OCI-LY7 (cell line): ENCODE measurements at regions not wholly inside any gene's neighbourhood (a gene's known extent, or its start where the extent isn't known, plus 50 kb on each side); places are given as distances from the start of the nearest gene placed in this dataset.

Experiments used
- BruUV-seq: library from RNA; stranded (reverse); fragments of 400-500 nt; replicated peaks from 2 replicates; lab custom pipeline; 2021; lab: Mats Ljungman, UMichigan
- CTCF ChIA-PET: fragments of 300-600 bp; sonication (Branson Sonifier 250); formaldehyde crosslinking; loops from one replicate; lab custom pipeline; 2022; ENCODE audit warnings: antibody characterized with exemption; ENCODE audit not compliant: unreplicated experiment; lab: Charles Lee
- POLR2A ChIA-PET: fragments of 300-600 bp; sonication (Branson Sonifier 250); formaldehyde crosslinking; loops from one replicate; lab custom pipeline; 2022; ENCODE audit warnings: antibody characterized with exemption; lab: Charles Lee
- DNase-seq: peaks from one replicate; pipeline ENCODE4 v3.0.0-alpha.2; 2015; ENCODE audit warnings: low spot score
- H2AFZ ChIP-seq: fragments of 200-600 bp; sonication (generic), shearing (Covaris generic); 2 replicates; pipeline ENCODE4 v1.6.1; 2014; ENCODE audit warnings: mild to moderate bottlenecking, antibody characterized with exemption, low read length, moderate library complexity
- H3K27ac ChIP-seq: fragments of 200-600 bp; sonication (generic); 2 replicates; pipeline ENCODE4 v1.5.1; 2014; ENCODE audit warnings: mixed run types, low read depth, mild to moderate bottlenecking, moderate library complexity, low read length, inconsistent platforms; ENCODE audit not compliant: poor library complexity, severe bottlenecking
- H3K36me3 ChIP-seq: fragments of 200-600 bp; sonication (generic); 2 replicates; pipeline ENCODE4 v1.6.1; 2014; ENCODE audit warnings: mild to moderate bottlenecking, antibody characterized with exemption, low read length, moderate library complexity, mixed read lengths; ENCODE audit not compliant: insufficient read depth
- H3K4me1 ChIP-seq: fragments of 200-600 bp; sonication (generic); 2 replicates; pipeline ENCODE4 v1.5.1; 2014; ENCODE audit warnings: mild to moderate bottlenecking, low read length; ENCODE audit not compliant: insufficient read depth, poor library complexity, severe bottlenecking
- H3K4me2 ChIP-seq: fragments of 200-600 bp; sonication (generic); 2 replicates; pipeline ENCODE4 v1.6.1; 2014; ENCODE audit warnings: mild to moderate bottlenecking, low read length
- H3K4me3 ChIP-seq: fragments of 200-600 bp; sonication (generic); 2 replicates; pipeline ENCODE4 v1.5.1; 2014; ENCODE audit warnings: mild to moderate bottlenecking, low read depth, low read length; ENCODE audit not compliant: poor library complexity, severe bottlenecking
- H3K79me2 ChIP-seq: fragments of 200-600 bp; sonication (generic); 2 replicates; pipeline ENCODE4 v1.6.1; 2016; ENCODE audit warnings: low read depth, mild to moderate bottlenecking, low read length, moderate library complexity, mixed read lengths; ENCODE audit not compliant: insufficient read depth
- H3K9me2 ChIP-seq: fragments of 200-600 bp; sonication (generic); 2 replicates; pipeline ENCODE4 v1.6.1; 2016; ENCODE audit warnings: mild to moderate bottlenecking, low read length, mixed read lengths; ENCODE audit not compliant: insufficient read depth
- H3K9me3 ChIP-seq: fragments of 200-600 bp; sonication (generic); 2 replicates; pipeline ENCODE4 v1.6.1; 2014; ENCODE audit warnings: mild to moderate bottlenecking, mixed run types, low read length, mixed read lengths
- H4K20me1 ChIP-seq: fragments of 200-600 bp; sonication (generic); 2 replicates; pipeline ENCODE4 v1.6.1; 2014; ENCODE audit warnings: mild to moderate bottlenecking, antibody characterized with exemption, low read length, moderate library complexity, mixed read lengths; ENCODE audit not compliant: insufficient read depth
- EZH2phosphoT487 ChIP-seq: fragments of 200-600 bp; sonication (generic); IDR thresholded peaks from 2 replicates; pipeline ENCODE4 v1.6.1; 2018; ENCODE audit warnings: low read depth, borderline replicate concordance, mild to moderate bottlenecking, mixed run types, antibody characterized with exemption, low read length, moderate library complexity, mixed read lengths
- intact Hi-C: fragments of 100-400 bp; cut with micrococcal nuclease; formaldehyde crosslinking; loops from one replicate; pipeline ENCODE4 v1.10.0; 2022; ENCODE audit not compliant: unreplicated experiment
- TF ChIP-seq, protein P1 (sequence below): fragments of 200-600 bp; sonication (generic); conservative IDR thresholded peaks from 2 replicates; pipeline ENCODE4 v1.5.1; 2014; ENCODE audit warnings: mild to moderate bottlenecking, antibody characterized with exemption, low read length, moderate library complexity, mixed read lengths

DNA sequence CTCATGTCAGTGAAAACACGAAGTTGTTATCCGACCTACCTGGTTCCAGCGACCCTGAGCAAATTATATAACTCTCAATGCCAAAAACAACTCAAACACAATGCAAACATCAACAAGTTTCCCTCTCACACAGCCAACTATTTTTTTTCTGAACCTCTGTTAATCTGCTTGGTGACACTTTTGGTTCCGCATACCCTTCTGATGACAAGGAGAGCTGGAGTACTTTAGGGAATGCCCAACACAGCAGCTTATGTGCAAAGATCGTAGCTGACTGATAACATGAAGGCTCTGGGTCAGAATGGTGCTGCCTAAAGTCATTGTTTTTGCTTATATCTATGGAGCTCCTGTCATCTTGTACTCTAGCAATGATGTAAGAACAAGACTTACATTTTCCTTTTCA lies 72.7 kb upstream of the CCDC68 start:
- Histone ChIP-seq H3K4me1 (no peaks in the 10 kb centered on the region), H3K9me3 (no peaks in the 10 kb centered on the region), H3K9me2 (no peaks in the 10 kb centered on the region), H2AFZ (no peak overlapping the region), H3K36me3 (no peaks in the 10 kb centered on the region), H4K20me1 (no peaks in the 10 kb centered on the region), H3K4me2 (no peak overlapping the region), H3K4me3 (no peak overlapping the region), H3K27ac (no peak overlapping the region), H3K79me2 (no peaks in the 10 kb centered on the region)
- ChIA-PET POLR2A (no interaction called here), CTCF (no interaction called here)
- TF ChIP-seq, protein P1, sequence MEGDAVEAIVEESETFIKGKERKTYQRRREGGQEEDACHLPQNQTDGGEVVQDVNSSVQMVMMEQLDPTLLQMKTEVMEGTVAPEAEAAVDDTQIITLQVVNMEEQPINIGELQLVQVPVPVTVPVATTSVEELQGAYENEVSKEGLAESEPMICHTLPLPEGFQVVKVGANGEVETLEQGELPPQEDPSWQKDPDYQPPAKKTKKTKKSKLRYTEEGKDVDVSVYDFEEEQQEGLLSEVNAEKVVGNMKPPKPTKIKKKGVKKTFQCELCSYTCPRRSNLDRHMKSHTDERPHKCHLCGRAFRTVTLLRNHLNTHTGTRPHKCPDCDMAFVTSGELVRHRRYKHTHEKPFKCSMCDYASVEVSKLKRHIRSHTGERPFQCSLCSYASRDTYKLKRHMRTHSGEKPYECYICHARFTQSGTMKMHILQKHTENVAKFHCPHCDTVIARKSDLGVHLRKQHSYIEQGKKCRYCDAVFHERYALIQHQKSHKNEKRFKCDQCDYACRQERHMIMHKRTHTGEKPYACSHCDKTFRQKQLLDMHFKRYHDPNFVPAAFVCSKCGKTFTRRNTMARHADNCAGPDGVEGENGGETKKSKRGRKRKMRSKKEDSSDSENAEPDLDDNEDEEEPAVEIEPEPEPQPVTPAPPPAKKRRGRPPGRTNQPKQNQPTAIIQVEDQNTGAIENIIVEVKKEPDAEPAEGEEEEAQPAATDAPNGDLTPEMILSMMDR: no peak
- no peak for TF ChIP-seq EZH2phosphoT487
- DNase-seq: no peak
- no TSS peak for BruUV-seq
- intact Hi-C loops: no loop called here

DNA sequence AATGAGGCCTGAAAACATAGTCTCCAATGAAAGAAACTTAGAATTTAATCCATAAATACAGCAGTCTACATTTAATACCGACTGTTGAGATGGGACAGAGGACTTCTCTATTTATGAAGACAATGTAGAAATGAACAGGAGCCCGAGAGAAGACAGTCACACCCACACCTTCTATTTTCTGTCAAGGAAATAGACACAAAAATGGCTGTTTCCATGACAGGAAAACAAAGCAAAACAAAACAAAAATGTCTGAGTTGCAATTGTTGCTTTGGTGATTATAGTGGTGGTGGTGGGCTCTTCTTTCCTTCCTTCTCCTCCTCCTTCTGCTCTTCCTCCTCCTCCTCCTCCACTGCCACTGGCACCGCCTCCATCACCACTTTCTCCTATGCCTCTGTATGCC lies 72.3 kb upstream of the CCDC68 start:
- H3K79me2 ChIP-seq: no peaks in the 10 kb centered on the region
- H2AFZ ChIP-seq: no peak overlapping the region
- H3K27ac ChIP-seq: no peak overlapping the region
- H3K4me3 ChIP-seq: no peak overlapping the region
- intact Hi-C loops: no loop called here
- no TSS peak for BruUV-seq
- no peak for DNase-seq
- CTCF ChIA-PET: no interaction called here
- no peaks in the 10 kb centered on the region for H3K9me3 ChIP-seq
- TF ChIP-seq, protein P1: no peak
- TF ChIP-seq EZH2phosphoT487: no peak
- H3K4me1 ChIP-seq: no peaks in the 10 kb centered on the region
- H4K20me1 ChIP-seq: no peaks in the 10 kb centered on the region
- POLR2A ChIA-PET: no interaction called here
- no peaks in the 10 kb centered on the region for H3K9me2 ChIP-seq
- H3K36me3 ChIP-seq: no peaks in the 10 kb centered on the region
- H3K4me2 ChIP-seq: no peak overlapping the region

DNA sequence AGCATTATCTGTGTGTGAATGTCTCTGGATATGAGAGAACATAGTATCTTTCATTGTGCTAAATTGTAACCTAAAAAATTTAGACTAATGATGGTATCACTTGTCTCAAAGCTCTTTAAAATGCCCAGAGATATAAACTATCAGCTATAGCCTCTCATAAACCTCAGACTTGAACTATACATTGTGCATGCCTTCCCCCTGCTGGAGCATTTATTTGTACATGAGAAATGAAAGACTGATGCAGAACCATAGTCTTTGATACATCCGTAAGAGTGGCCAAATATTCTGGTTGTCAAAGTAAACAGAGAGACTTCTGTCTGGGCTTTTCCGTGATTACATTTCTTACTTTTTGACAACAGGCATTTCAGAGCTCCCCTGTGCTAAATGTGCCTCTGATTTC lies 71.9 kb upstream of the CCDC68 start:
- Histone ChIP-seq H3K9me2 (no peaks in the 10 kb centered on the region), H3K36me3 (no peaks in the 10 kb centered on the region), H2AFZ (no peak overlapping the region), H3K4me1 (no peaks in the 10 kb centered on the region), H3K9me3 (no peaks in the 10 kb centered on the region), H3K79me2 (no peaks in the 10 kb centered on the region), H4K20me1 (no peaks in the 10 kb centered on the region), H3K4me3 (no peak overlapping the region), H3K4me2 (no peak overlapping the region), H3K27ac (no peak overlapping the region)
- no TSS peak for BruUV-seq
- DNase-seq: no peak
- TF ChIP-seq EZH2phosphoT487: no peak
- CTCF ChIA-PET: no interaction called here
- intact Hi-C loops: no loop called here
- POLR2A ChIA-PET: no interaction called here
